NCI-H510A treated with DMSO at 0.1 percent for 48 hours (cell line): ENCODE measurements at regions not wholly inside any gene's neighbourhood (a gene's known extent, or its start where the extent isn't known, plus 50 kb on each side); places are given as distances from the start of the nearest gene placed in this dataset.

Source experiments
- DNase-seq: peaks from one replicate; lab custom pipeline; 2025; lab: John Stamatoyannopoulos, UW

GRCh38 chr15:66945842-66946241, 119.6 kb upstream of the SMAD3 start:
- DNase-seq, result no peak

GRCh38 chr15:66946578-66947164, 118.7 kb upstream of the SMAD3 start:
- peak; percentile 35 for DNase-seq

GRCh38 chr15:66947471-66947870, 117.9 kb upstream of the SMAD3 start:
- no peak for DNase-seq

- no peak for DNase-seq
Measured at GRCh38 chr15:66948294-66948693, 117.1 kb upstream of the SMAD3 start.

GRCh38 chr15:66950114-66950513, 115.3 kb upstream of the SMAD3 start:
- DNase-seq, result no peak

GRCh38 chr15:66951531-66952320, 113.7 kb upstream of the SMAD3 start:
- peak; percentile 2 for DNase-seq

- no peak for DNase-seq
Measured at GRCh38 chr15:66952756-66953522, 112.5 kb upstream of the SMAD3 start.

- no peak for DNase-seq
Measured at GRCh38 chr15:66953523-66954229, 111.7 kb upstream of the SMAD3 start.

GRCh38 chr15:66954601-66955000, 110.8 kb upstream of the SMAD3 start:
- no peak for DNase-seq

GRCh38 chr15:66955001-66955516, 110.3 kb upstream of the SMAD3 start:
- DNase-seq, result no peak

- DNase-seq, result no peak
Measured at GRCh38 chr15:66955871-66956585, 109.4 kb upstream of the SMAD3 start.

- no peak for DNase-seq
Measured at GRCh38 chr15:66956672-66957430, 108.6 kb upstream of the SMAD3 start.

- DNase-seq, result no peak
Measured at GRCh38 chr15:66957431-66957720, 108.0 kb upstream of the SMAD3 start.

- no peak for DNase-seq
Measured at GRCh38 chr15:66959066-66959465, 106.3 kb upstream of the SMAD3 start.

GRCh38 chr15:66959875-66960274, 105.5 kb upstream of the SMAD3 start:
- DNase-seq, result no peak

GRCh38 chr15:66960519-66960918, 104.9 kb upstream of the SMAD3 start:
- no peak for DNase-seq

- no peak for DNase-seq
Measured at GRCh38 chr15:66961407-66961884, 104.0 kb upstream of the SMAD3 start.

GRCh38 chr15:66961901-66962300, 103.5 kb upstream of the SMAD3 start:
- DNase-seq, result no peak

- DNase-seq, result no peak
Measured at GRCh38 chr15:66962522-66962921, 102.9 kb upstream of the SMAD3 start.

GRCh38 chr15:66963084-66963483, 102.3 kb upstream of the SMAD3 start:
- DNase-seq, result no peak

- no peak for DNase-seq
Measured at GRCh38 chr15:66963710-66964109, 101.7 kb upstream of the SMAD3 start.
